ENCODE measurements at regions not wholly inside any gene's neighbourhood (a gene's known extent, or its start where the extent isn't known, plus 50 kb on each side); places are given as distances from the start of the nearest gene placed in this dataset.
"Not testable (repeated sequence)": the region's sequence is repeated elsewhere in the genome, so short reads cannot be mapped to it uniquely, and the experiment has no call there.

DNA sequence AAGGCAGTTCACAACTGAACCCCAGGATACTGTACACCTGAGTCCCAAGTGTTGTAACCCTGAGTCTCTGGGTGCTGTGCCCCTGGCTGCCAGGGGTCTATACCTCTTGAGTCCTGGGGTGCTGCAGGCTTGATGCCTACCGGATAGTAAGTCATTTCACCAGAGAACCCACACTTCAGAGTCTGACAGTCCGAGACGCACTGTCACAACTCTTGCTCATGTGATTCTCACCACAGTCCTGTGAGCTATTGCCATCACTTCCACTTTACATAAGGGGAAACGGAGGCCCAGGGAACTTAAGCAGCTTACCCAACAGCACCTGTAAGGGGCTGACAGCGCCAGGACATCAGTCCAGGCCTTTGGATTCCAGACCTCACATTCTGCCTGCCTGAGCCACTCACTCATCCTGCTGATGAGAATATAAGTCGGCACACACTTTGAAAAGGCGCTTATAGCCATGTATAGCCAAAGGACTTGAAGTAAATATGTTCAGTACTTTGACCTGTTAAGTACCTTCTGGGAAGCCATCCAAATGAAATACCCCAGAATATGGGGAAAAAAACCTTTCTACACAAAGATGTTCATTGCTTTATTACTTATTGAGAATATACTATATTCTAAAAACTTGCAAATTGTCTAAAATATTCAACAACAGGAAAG lies 180.7 kb upstream of the ID2 start:
- TF ChIP-seq, protein P1, sequence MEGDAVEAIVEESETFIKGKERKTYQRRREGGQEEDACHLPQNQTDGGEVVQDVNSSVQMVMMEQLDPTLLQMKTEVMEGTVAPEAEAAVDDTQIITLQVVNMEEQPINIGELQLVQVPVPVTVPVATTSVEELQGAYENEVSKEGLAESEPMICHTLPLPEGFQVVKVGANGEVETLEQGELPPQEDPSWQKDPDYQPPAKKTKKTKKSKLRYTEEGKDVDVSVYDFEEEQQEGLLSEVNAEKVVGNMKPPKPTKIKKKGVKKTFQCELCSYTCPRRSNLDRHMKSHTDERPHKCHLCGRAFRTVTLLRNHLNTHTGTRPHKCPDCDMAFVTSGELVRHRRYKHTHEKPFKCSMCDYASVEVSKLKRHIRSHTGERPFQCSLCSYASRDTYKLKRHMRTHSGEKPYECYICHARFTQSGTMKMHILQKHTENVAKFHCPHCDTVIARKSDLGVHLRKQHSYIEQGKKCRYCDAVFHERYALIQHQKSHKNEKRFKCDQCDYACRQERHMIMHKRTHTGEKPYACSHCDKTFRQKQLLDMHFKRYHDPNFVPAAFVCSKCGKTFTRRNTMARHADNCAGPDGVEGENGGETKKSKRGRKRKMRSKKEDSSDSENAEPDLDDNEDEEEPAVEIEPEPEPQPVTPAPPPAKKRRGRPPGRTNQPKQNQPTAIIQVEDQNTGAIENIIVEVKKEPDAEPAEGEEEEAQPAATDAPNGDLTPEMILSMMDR (IDR thresholded peaks at IDR 0.05; ENCODE audit: low read depth, low read length), result no peak
- no peak overlapping the region for H3K4me3 ChIP-seq (ENCODE audit: low read depth, low read length)

DNA sequence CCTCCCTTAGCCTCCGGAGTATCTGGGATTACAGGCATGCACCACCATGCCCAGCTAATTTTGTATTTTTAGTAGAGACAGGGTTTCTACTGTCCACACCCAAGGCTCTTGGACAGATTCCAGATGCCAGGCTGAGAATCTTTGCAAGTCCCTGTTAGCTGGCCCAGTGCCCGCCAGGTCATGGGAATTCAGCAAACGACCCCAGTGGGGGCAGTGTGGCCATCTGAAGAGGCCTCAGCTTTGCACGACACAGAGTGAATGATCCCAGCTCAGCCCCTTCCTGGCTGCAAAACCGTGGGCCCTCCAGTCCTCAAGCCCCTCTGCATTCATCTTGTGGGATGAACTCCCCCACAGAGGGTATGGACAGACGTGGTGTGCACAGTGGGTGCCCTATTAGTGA lies 179.5 kb upstream of the ID2 start:
- TF ChIP-seq, protein P1 (IDR thresholded peaks at IDR 0.05; ENCODE audit: low read depth, low read length), result no peak
- no peak overlapping the region for H3K4me3 ChIP-seq (ENCODE audit: low read depth, low read length)

DNA sequence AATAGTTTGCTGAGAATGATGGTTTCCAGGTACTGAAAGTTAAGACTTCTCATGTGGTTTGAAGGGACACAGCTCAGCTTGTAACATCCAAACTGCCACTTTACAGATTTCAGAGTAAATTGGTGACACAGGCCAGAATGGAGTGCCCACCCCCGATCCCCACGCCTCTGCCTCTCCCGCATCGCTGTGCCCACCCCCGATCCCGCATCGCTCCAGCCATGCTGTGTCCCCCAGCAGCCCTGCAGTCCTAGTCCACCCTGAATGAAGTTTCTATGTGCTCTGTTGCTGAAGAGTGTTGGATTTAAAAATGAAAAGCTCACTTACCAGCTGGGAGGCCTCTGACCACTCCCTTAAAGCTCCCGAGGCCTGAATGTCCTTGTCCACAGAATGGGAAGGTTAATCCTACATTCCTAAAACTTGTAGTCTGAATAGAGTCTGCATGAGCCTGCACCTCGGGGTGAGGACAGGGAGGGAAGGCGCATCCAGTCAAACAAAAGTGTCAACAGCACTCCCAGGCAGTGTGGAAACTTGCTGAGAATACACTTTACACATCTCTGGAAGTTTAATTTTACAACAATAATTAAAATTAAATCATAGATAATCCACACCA lies 176.4 kb upstream of the ID2 start:
- TF ChIP-seq, protein P1 (IDR thresholded peaks at IDR 0.05; ENCODE audit: low read depth, low read length), result no peak
- no peak overlapping the region for H3K4me3 ChIP-seq (ENCODE audit: low read depth, low read length)

DNA sequence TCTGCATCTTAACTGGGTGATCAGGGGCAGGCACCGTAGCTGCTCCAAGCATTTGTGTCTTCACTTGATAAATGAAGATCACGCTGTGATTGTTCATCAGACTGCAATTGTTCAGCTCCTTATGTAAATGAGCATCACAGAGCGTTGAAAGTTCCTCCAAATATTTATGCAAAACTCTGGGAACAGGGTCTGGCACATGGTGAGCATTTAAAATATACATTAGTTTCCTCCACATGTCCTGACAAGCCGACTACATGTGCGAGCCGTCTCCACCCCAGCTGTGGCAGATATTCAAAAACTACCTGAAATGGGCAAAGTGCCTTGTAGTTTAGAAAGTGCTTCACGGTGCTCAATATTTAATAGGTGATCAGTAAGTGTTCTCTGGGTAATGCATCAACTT lies 175.1 kb upstream of the ID2 start:
- no peak overlapping the region for H3K4me3 ChIP-seq (ENCODE audit: low read depth, low read length)
- TF ChIP-seq, protein P1 (IDR thresholded peaks at IDR 0.05; ENCODE audit: low read depth, low read length), result no peak

GRCh38 chr2:8508766-8509165 lies 173.1 kb upstream of the ID2 start:
- TF ChIP-seq, protein P1 (IDR thresholded peaks at IDR 0.05; ENCODE audit: low read depth, low read length), result no peak

GRCh38 chr2:8509621-8510020 lies 172.2 kb upstream of the ID2 start:
- H3K4me3 ChIP-seq (ENCODE audit: low read depth, low read length), result no peak overlapping the region
- TF ChIP-seq, protein P1 (IDR thresholded peaks at IDR 0.05; ENCODE audit: low read depth, low read length), result no peak

More at GRCh38 chr2:8508766-8509165, 173.1 kb upstream of the ID2 start:
- no peak overlapping the region for H3K4me3 ChIP-seq (ENCODE audit: low read depth, low read length)

DNA sequence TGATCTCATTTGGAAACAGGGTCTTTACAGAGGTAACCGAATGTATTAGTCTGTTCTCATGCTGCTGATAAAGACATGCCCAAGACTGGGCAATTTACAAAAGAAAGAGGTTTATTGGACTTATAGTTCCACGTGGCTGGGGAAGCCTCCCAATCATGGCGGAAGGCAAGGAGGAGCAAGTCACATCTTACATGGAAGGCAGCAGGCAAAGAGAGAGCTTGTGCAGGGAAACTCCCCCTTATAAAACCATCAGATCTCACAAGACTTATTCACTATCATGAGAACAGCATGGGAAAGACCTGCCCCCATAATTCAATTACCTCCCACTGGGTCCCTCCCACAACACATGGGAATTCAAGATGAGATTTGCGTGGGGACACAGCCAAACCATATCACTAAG lies 171.8 kb upstream of the ID2 start:
- not testable (repeated sequence) for H3K4me3 ChIP-seq (ENCODE audit: low read depth, low read length)

- TF ChIP-seq, protein P1 (IDR thresholded peaks at IDR 0.05; ENCODE audit: low read depth, low read length), result no peak
- H3K4me3 ChIP-seq (ENCODE audit: low read depth, low read length), result no peak overlapping the region
Observed at GRCh38 chr2:8510519-8510918, 171.3 kb upstream of the ID2 start.
